Gastroesophageal sphincter (tissue), 3 donors: ENCODE measurements at regions not wholly inside any gene's neighbourhood (a gene's known extent, or its start where the extent isn't known, plus 50 kb on each side); places are given as distances from the start of the nearest gene placed in this dataset.

Experiments used
- POLR2AphosphoS5 ChIP-seq: sonication (generic); formaldehyde crosslinking; IDR thresholded peaks from one replicate; pipeline ENCODE4 v1.6.1; 2017; ENCODE audit warnings: antibody characterized with exemption
- TF ChIP-seq, protein P1 (sequence below), 4 experiments: fragments of 200-600 bp in 2 of 4; fragments of 450-650 bp in 2 of 4; sonication (generic) in 1 of 4; IDR thresholded peaks; one replicate each; pipeline ENCODE4 v1.5.1; 2017 to 2019; ENCODE audit warnings: antibody characterized with exemption in 4 of 4, mild to moderate bottlenecking in 2 of 4, moderate library complexity in 2 of 4

DNA sequence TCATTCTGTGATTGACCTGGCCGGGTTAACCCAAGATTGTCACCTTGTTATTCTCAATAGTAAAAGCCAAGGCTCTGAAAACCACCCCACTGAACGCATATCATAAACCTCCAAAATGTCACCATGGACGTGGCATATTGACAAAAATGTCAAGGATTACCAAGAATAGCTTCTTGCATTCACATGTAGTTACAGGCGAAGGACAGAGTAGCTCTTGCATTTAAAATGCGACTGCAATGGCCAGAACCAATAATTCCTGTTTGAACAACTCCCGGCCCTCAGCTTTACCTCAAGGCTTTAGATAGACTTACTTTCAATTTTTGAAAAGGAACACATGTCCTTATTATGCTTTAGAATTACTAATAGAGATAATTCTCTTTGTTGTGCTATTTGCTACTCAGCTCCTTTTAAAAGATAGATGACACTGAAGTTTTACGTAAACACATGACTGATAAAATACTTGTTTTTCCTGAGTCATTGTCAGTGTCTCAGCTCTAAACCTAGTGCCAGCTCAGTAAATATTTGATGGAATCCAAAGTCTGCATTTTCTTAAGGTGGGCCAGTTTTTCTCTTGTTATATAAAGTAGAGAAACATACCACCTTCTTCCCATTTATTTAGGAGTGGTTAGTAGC is 66.3 kb downstream of the CLDN34 start:
- TF ChIP-seq, protein P1, sequence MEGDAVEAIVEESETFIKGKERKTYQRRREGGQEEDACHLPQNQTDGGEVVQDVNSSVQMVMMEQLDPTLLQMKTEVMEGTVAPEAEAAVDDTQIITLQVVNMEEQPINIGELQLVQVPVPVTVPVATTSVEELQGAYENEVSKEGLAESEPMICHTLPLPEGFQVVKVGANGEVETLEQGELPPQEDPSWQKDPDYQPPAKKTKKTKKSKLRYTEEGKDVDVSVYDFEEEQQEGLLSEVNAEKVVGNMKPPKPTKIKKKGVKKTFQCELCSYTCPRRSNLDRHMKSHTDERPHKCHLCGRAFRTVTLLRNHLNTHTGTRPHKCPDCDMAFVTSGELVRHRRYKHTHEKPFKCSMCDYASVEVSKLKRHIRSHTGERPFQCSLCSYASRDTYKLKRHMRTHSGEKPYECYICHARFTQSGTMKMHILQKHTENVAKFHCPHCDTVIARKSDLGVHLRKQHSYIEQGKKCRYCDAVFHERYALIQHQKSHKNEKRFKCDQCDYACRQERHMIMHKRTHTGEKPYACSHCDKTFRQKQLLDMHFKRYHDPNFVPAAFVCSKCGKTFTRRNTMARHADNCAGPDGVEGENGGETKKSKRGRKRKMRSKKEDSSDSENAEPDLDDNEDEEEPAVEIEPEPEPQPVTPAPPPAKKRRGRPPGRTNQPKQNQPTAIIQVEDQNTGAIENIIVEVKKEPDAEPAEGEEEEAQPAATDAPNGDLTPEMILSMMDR (IDR thresholded peaks at IDR 0.05), result no peak
- TF ChIP-seq POLR2AphosphoS5, result no peak
